ENCODE measurements at regions not wholly inside any gene's neighbourhood (a gene's known extent, or its start where the extent isn't known, plus 50 kb on each side); places are given as distances from the start of the nearest gene placed in this dataset.

GRCh38 chr7:41198502-41198901 lies 504.4 kb downstream of the INHBA start:
- no peaks in the 10 kb centered on the region for H3K36me3 ChIP-seq (ENCODE audit: control insufficient read depth, insufficient read depth, low read length)
- no peaks in the 10 kb centered on the region for H3K4me1 ChIP-seq (ENCODE audit: control insufficient read depth, insufficient read depth, low read length)
- DNase-seq (ENCODE audit: low read depth, low spot score) = no peak
- no peaks in the 10 kb centered on the region for H3K9me3 ChIP-seq (ENCODE audit: control insufficient read depth, insufficient read depth, low read length)
- H3K27ac ChIP-seq (ENCODE audit: low read length) = no peak overlapping the region
- H3K4me3 ChIP-seq (ENCODE audit: low read length) = no peak overlapping the region
- no peaks in the 10 kb centered on the region for H3K27me3 ChIP-seq (ENCODE audit: control insufficient read depth, insufficient read depth, low read length)

GRCh38 chr7:41197769-41198168 lies 505.1 kb downstream of the INHBA start:
- no peak for DNase-seq (ENCODE audit: low read depth, low spot score)
- H3K9me3 ChIP-seq (ENCODE audit: control insufficient read depth, insufficient read depth, low read length) = no peaks in the 10 kb centered on the region
- H3K36me3 ChIP-seq (ENCODE audit: control insufficient read depth, insufficient read depth, low read length) = no peaks in the 10 kb centered on the region
- H3K27me3 ChIP-seq (ENCODE audit: control insufficient read depth, insufficient read depth, low read length) = no peaks in the 10 kb centered on the region
- H3K4me3 ChIP-seq (ENCODE audit: low read length) = no peak overlapping the region
- no CpG with 5 or more reads among the region's 2 CpGs for WGBS (ENCODE audit: insufficient coverage, insufficient read length)
- H3K4me1 ChIP-seq (ENCODE audit: control insufficient read depth, insufficient read depth, low read length) = no peaks in the 10 kb centered on the region
- H3K27ac ChIP-seq (ENCODE audit: low read length) = no peak overlapping the region

- Histone ChIP-seq H3K27me3 (ENCODE audit: control insufficient read depth, insufficient read depth, low read length) (no peaks in the 10 kb centered on the region), H3K4me3 (ENCODE audit: low read length) (no peak overlapping the region), H3K9me3 (ENCODE audit: control insufficient read depth, insufficient read depth, low read length) (no peaks in the 10 kb centered on the region), H3K4me1 (ENCODE audit: control insufficient read depth, insufficient read depth, low read length) (no peaks in the 10 kb centered on the region), H3K36me3 (ENCODE audit: control insufficient read depth, insufficient read depth, low read length) (no peaks in the 10 kb centered on the region), H3K27ac (ENCODE audit: low read length) (no peak overlapping the region)
- DNase-seq (ENCODE audit: low read depth, low spot score) = no peak
- whole genome bisulfite sequencing (ENCODE audit: insufficient coverage, insufficient read length) = no CpG with 5 or more reads among the region's 6 CpGs
Measured at GRCh38 chr7:41193738-41194282, 509.1 kb downstream of the INHBA start.

- Histone ChIP-seq H3K4me1 (ENCODE audit: control insufficient read depth, insufficient read depth, low read length) (no peaks in the 10 kb centered on the region), H3K36me3 (ENCODE audit: control insufficient read depth, insufficient read depth, low read length) (no peaks in the 10 kb centered on the region), H3K27me3 (ENCODE audit: control insufficient read depth, insufficient read depth, low read length) (no peaks in the 10 kb centered on the region), H3K27ac (ENCODE audit: low read length) (no peak overlapping the region), H3K4me3 (ENCODE audit: low read length) (no peak overlapping the region), H3K9me3 (ENCODE audit: control insufficient read depth, insufficient read depth, low read length) (no peaks in the 10 kb centered on the region)
- no CpG with 5 or more reads among the region's 2 CpGs for WGBS (ENCODE audit: insufficient coverage, insufficient read length)
- no peak for DNase-seq (ENCODE audit: low read depth, low spot score)
Measured at GRCh38 chr7:41190581-41190980, 512.3 kb downstream of the INHBA start.

- no peaks in the 10 kb centered on the region for H3K4me1 ChIP-seq (ENCODE audit: control insufficient read depth, insufficient read depth, low read length)
- no peak overlapping the region for H3K27ac ChIP-seq (ENCODE audit: low read length)
- H3K27me3 ChIP-seq (ENCODE audit: control insufficient read depth, insufficient read depth, low read length) = no peaks in the 10 kb centered on the region
- H3K4me3 ChIP-seq (ENCODE audit: low read length) = no peak overlapping the region
- H3K9me3 ChIP-seq (ENCODE audit: control insufficient read depth, insufficient read depth, low read length) = no peaks in the 10 kb centered on the region
- DNase-seq (ENCODE audit: low read depth, low spot score) = no peak
- no peaks in the 10 kb centered on the region for H3K36me3 ChIP-seq (ENCODE audit: control insufficient read depth, insufficient read depth, low read length)
- WGBS (ENCODE audit: insufficient coverage, insufficient read length) = no CpG with 5 or more reads among the region's 2 CpGs
Measured at GRCh38 chr7:41189866-41190265, 513.0 kb downstream of the INHBA start.

- WGBS (ENCODE audit: insufficient coverage, insufficient read length) = 100% methylated on average over 1 of the region's 8 CpGs
- Histone ChIP-seq H3K4me1 (ENCODE audit: control insufficient read depth, insufficient read depth, low read length) (no peaks in the 10 kb centered on the region), H3K9me3 (ENCODE audit: control insufficient read depth, insufficient read depth, low read length) (no peaks in the 10 kb centered on the region), H3K4me3 (ENCODE audit: low read length) (no peak overlapping the region), H3K27me3 (ENCODE audit: control insufficient read depth, insufficient read depth, low read length) (no peaks in the 10 kb centered on the region), H3K36me3 (ENCODE audit: control insufficient read depth, insufficient read depth, low read length) (no peaks in the 10 kb centered on the region), H3K27ac (ENCODE audit: low read length) (no peak overlapping the region)
- DNase-seq (ENCODE audit: low read depth, low spot score) = no peak
Measured at GRCh38 chr7:41188163-41189130, 514.4 kb downstream of the INHBA start.

DNA sequence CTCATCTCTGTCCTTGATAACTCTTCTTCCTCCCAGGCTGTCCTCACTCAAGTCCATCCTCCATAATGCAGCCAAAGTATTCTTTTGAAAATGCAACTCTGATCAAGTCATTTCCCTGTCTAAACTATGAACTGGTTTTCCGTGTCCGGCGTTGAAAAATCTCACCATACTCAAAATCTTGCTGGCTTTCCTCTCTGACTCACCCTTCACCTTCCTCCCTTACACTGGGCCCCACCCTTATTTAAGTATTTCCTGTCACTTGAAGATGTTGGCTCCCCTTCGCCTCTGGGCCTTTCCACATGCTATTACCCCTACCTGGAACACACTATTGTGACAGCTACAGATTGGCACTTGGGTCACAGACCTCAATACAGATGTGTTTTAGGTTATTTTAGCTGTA lies 515.6 kb downstream of the INHBA start:
- Histone ChIP-seq H3K27ac (ENCODE audit: low read length) (no peak overlapping the region), H3K27me3 (ENCODE audit: control insufficient read depth, insufficient read depth, low read length) (no peaks in the 10 kb centered on the region), H3K4me3 (ENCODE audit: low read length) (no peak overlapping the region), H3K9me3 (ENCODE audit: control insufficient read depth, insufficient read depth, low read length) (no peaks in the 10 kb centered on the region), H3K36me3 (ENCODE audit: control insufficient read depth, insufficient read depth, low read length) (no peaks in the 10 kb centered on the region), H3K4me1 (ENCODE audit: control insufficient read depth, insufficient read depth, low read length) (no peaks in the 10 kb centered on the region)
- no CpG with 5 or more reads among the region's 4 CpGs for WGBS (ENCODE audit: insufficient coverage, insufficient read length)
- no peak for DNase-seq (ENCODE audit: low read depth, low spot score)

DNA sequence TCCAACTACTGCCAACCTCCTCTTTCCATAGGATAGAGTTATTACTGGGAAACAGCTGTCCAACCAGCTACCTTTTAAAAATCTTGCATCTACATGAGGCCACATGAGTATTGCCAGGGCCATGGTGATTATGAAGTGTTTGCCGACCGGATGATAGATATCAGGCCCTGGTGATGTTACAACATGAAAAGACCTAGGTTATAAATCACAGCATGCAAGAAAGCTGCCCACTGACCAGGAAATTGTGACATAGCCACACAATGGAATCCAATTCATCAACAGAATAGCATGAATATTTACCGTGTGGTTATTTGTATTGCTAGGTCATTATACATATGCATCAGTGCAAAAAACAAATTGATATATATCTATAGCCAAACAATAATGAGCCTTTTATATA lies 517.0 kb downstream of the INHBA start:
- no peaks in the 10 kb centered on the region for H3K36me3 ChIP-seq (ENCODE audit: control insufficient read depth, insufficient read depth, low read length)
- H3K9me3 ChIP-seq (ENCODE audit: control insufficient read depth, insufficient read depth, low read length) = no peaks in the 10 kb centered on the region
- no CpG with 5 or more reads among the region's 3 CpGs for WGBS (ENCODE audit: insufficient coverage, insufficient read length)
- DNase-seq (ENCODE audit: low read depth, low spot score) = no peak
- H3K27ac ChIP-seq (ENCODE audit: low read length) = no peak overlapping the region
- H3K4me1 ChIP-seq (ENCODE audit: control insufficient read depth, insufficient read depth, low read length) = no peaks in the 10 kb centered on the region
- no peak overlapping the region for H3K4me3 ChIP-seq (ENCODE audit: low read length)
- no peaks in the 10 kb centered on the region for H3K27me3 ChIP-seq (ENCODE audit: control insufficient read depth, insufficient read depth, low read length)

- DNase-seq (ENCODE audit: low read depth, low spot score) = no peak
- H3K4me1 ChIP-seq (ENCODE audit: control insufficient read depth, insufficient read depth, low read length) = no peaks in the 10 kb centered on the region
- WGBS (ENCODE audit: insufficient coverage, insufficient read length) = no CpG with 5 or more reads among the region's 6 CpGs
Measured at GRCh38 chr7:41183741-41184140, 519.1 kb downstream of the INHBA start.

GRCh38 chr7:41182782-41183181 lies 520.1 kb downstream of the INHBA start:
- Histone ChIP-seq H3K36me3 (ENCODE audit: control insufficient read depth, insufficient read depth, low read length) (no peaks in the 10 kb centered on the region), H3K9me3 (ENCODE audit: control insufficient read depth, insufficient read depth, low read length) (no peaks in the 10 kb centered on the region)
- no CpG with 5 or more reads among the region's 2 CpGs for WGBS (ENCODE audit: insufficient coverage, insufficient read length)

More at GRCh38 chr7:41183741-41184140, 519.1 kb downstream of the INHBA start:
- Histone ChIP-seq H3K36me3 (ENCODE audit: control insufficient read depth, insufficient read depth, low read length) (no peaks in the 10 kb centered on the region), H3K27ac (ENCODE audit: low read length) (no peak overlapping the region), H3K27me3 (ENCODE audit: control insufficient read depth, insufficient read depth, low read length) (no peaks in the 10 kb centered on the region), H3K4me3 (ENCODE audit: low read length) (no peak overlapping the region), H3K9me3 (ENCODE audit: control insufficient read depth, insufficient read depth, low read length) (no peaks in the 10 kb centered on the region)

More at GRCh38 chr7:41182782-41183181, 520.1 kb downstream of the INHBA start:
- DNase-seq (ENCODE audit: low read depth, low spot score) = no peak
- H3K27me3 ChIP-seq (ENCODE audit: control insufficient read depth, insufficient read depth, low read length) = no peaks in the 10 kb centered on the region
- no peak overlapping the region for H3K4me3 ChIP-seq (ENCODE audit: low read length)
- H3K4me1 ChIP-seq (ENCODE audit: control insufficient read depth, insufficient read depth, low read length) = no peaks in the 10 kb centered on the region
- no peak overlapping the region for H3K27ac ChIP-seq (ENCODE audit: low read length)

Measured in iPS DF 6.9 (cell line).